HEK293 (cell line): ENCODE measurements at regions not wholly inside any gene's neighbourhood (a gene's known extent, or its start where the extent isn't known, plus 50 kb on each side); places are given as distances from the start of the nearest gene placed in this dataset.
"Not testable (repeated sequence)": the region's sequence is repeated elsewhere in the genome, so short reads cannot be mapped to it uniquely, and the experiment has no call there.

Experiments used
- CTCF ChIP-seq: fragments of 450-650 bp; formaldehyde crosslinking; IDR thresholded peaks from 2 replicates; pipeline ENCODE4 v1.5.1; 2016; ENCODE audit warnings: missing biosample characterization, missing genetic modification characterization
- RBAK ChIP-seq: fragments of 450-650 bp; formaldehyde crosslinking; IDR thresholded peaks from 2 replicates; pipeline ENCODE4 v1.5.1; 2016; ENCODE audit warnings: missing biosample characterization, missing genetic modification characterization
- REPIN1 ChIP-seq: fragments of 450-650 bp; formaldehyde crosslinking; IDR thresholded peaks from 2 replicates; pipeline ENCODE4 v1.5.1; 2017; ENCODE audit warnings: missing biosample characterization, missing genetic modification characterization, low read depth
- YY1 ChIP-seq: fragments of 450-650 bp; formaldehyde crosslinking; IDR thresholded peaks from 2 replicates; pipeline ENCODE4 v1.5.1; 2018; ENCODE audit warnings: missing biosample characterization, missing genetic modification characterization
- ZBTB8A ChIP-seq: fragments of 450-650 bp; formaldehyde crosslinking; IDR thresholded peaks from 2 replicates; pipeline ENCODE4 v1.5.1; 2016; ENCODE audit warnings: missing biosample characterization, missing genetic modification characterization
- ZNF292 ChIP-seq: fragments of 450-650 bp; formaldehyde crosslinking; IDR thresholded peaks from 2 replicates; pipeline ENCODE4 v1.5.1; 2016; ENCODE audit warnings: low read depth, missing biosample characterization, missing genetic modification characterization, borderline replicate concordance
- ZNF549 ChIP-seq: fragments of 450-650 bp; IDR thresholded peaks from 2 replicates; pipeline ENCODE4 v1.5.1; 2018; ENCODE audit warnings: missing biosample characterization, missing genetic modification characterization, mild to moderate bottlenecking, inconsistent platforms, moderate library complexity
- ZNF639 ChIP-seq: fragments of 450-650 bp; formaldehyde crosslinking; IDR thresholded peaks from 2 replicates; pipeline ENCODE4 v1.5.1; 2016; ENCODE audit warnings: missing biosample characterization, missing genetic modification characterization
- ZNF660 ChIP-seq: fragments of 450-650 bp; IDR thresholded peaks from 2 replicates; pipeline ENCODE4 v1.5.1; 2018; ENCODE audit warnings: missing biosample characterization, mild to moderate bottlenecking, missing genetic modification characterization
- TF ChIP-seq, protein P1 (sequence below): fragments of 450-650 bp; formaldehyde crosslinking; IDR thresholded peaks from 2 replicates; pipeline ENCODE4 v1.5.1; 2016; ENCODE audit warnings: missing biosample characterization, missing genetic modification characterization
- TF ChIP-seq, protein P2 (sequence below): fragments of 450-650 bp; formaldehyde crosslinking; IDR thresholded peaks from 2 replicates; pipeline ENCODE4 v1.5.1; 2016; ENCODE audit warnings: missing biosample characterization, missing genetic modification characterization

DNA sequence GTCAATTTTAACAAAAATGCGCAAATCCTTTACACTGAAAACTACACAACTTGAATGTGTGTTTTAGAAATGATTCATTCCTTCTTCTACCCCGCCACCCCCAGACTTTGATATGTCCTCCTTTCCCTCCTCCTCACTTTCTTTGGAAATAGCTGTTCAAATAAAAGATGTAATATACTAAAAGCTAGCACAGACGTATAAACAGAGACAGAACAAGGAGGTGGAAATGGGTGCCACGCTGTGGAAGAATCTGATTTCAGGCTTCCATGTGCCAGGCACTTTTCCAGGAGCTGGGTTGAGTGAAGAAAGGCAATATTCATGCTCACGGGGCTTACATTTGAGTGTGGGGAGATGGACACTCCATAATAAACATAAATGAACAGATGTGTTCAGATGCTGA, 246.6 kb downstream of the ZNF92 start:
- not testable (repeated sequence) for TF ChIP-seq REPIN1 (tag by site-specific recombination); CTCF (tag by site-specific recombination); YY1 (tag by site-specific recombination); ZNF549; RBAK (tag by site-specific recombination); ZBTB8A (tag by site-specific recombination); ZNF639; ZNF660 (tag by site-specific recombination); ZNF292 (tag by site-specific recombination)
- TF ChIP-seq, protein P1, sequence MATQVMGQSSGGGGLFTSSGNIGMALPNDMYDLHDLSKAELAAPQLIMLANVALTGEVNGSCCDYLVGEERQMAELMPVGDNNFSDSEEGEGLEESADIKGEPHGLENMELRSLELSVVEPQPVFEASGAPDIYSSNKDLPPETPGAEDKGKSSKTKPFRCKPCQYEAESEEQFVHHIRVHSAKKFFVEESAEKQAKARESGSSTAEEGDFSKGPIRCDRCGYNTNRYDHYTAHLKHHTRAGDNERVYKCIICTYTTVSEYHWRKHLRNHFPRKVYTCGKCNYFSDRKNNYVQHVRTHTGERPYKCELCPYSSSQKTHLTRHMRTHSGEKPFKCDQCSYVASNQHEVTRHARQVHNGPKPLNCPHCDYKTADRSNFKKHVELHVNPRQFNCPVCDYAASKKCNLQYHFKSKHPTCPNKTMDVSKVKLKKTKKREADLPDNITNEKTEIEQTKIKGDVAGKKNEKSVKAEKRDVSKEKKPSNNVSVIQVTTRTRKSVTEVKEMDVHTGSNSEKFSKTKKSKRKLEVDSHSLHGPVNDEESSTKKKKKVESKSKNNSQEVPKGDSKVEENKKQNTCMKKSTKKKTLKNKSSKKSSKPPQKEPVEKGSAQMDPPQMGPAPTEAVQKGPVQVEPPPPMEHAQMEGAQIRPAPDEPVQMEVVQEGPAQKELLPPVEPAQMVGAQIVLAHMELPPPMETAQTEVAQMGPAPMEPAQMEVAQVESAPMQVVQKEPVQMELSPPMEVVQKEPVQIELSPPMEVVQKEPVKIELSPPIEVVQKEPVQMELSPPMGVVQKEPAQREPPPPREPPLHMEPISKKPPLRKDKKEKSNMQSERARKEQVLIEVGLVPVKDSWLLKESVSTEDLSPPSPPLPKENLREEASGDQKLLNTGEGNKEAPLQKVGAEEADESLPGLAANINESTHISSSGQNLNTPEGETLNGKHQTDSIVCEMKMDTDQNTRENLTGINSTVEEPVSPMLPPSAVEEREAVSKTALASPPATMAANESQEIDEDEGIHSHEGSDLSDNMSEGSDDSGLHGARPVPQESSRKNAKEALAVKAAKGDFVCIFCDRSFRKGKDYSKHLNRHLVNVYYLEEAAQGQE (tag by site-specific recombination): not testable (repeated sequence)
- TF ChIP-seq, protein P2, sequence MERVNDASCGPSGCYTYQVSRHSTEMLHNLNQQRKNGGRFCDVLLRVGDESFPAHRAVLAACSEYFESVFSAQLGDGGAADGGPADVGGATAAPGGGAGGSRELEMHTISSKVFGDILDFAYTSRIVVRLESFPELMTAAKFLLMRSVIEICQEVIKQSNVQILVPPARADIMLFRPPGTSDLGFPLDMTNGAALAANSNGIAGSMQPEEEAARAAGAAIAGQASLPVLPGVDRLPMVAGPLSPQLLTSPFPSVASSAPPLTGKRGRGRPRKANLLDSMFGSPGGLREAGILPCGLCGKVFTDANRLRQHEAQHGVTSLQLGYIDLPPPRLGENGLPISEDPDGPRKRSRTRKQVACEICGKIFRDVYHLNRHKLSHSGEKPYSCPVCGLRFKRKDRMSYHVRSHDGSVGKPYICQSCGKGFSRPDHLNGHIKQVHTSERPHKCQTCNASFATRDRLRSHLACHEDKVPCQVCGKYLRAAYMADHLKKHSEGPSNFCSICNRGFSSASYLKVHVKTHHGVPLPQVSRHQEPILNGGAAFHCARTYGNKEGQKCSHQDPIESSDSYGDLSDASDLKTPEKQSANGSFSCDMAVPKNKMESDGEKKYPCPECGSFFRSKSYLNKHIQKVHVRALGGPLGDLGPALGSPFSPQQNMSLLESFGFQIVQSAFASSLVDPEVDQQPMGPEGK: not testable (repeated sequence)
